ENCODE measurements at regions not wholly inside any gene's neighbourhood (a gene's known extent, or its start where the extent isn't known, plus 50 kb on each side); places are given as distances from the start of the nearest gene placed in this dataset.

DNA sequence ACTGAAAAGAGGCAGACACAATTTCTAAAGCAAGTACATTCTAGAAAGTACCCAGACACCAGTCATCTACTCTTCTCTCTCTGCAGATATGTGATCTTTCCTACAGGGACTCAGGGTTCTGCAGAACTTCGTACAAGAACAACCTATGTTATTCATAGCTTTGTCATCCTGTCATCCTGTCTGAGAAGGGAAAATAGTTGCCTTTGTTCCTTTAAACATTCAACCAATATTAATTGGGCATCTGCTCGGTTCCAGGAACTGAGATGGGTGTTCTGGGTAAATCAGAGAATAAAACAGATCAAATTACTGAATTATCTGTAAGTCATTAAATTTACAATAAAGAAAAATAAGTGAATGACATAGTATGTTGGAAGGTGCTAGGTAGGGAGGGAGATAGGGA lies 504.9 kb downstream of the MATN1 start:
- TF ChIP-seq FOXJ3 (CRISPR knock-in tag; IDR thresholded peaks at IDR 0.05; ENCODE audit: borderline replicate concordance) = no peak
- no peak for TF ChIP-seq EZH2 (conservative IDR thresholded peaks at IDR 0.05; ENCODE audit: low read depth, low read length)
- TF ChIP-seq, protein P1, sequence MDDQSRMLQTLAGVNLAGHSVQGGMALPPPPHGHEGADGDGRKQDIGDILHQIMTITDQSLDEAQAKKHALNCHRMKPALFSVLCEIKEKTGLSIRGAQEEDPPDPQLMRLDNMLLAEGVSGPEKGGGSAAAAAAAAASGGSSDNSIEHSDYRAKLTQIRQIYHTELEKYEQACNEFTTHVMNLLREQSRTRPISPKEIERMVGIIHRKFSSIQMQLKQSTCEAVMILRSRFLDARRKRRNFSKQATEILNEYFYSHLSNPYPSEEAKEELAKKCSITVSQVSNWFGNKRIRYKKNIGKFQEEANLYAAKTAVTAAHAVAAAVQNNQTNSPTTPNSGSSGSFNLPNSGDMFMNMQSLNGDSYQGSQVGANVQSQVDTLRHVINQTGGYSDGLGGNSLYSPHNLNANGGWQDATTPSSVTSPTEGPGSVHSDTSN (CRISPR knock-in tag; IDR thresholded peaks at IDR 0.05; ENCODE audit: borderline replicate concordance) = no peak
- no peak for TF ChIP-seq CHCHD3 (CRISPR knock-in tag; IDR thresholded peaks at IDR 0.05)
- TF ChIP-seq, protein P2, sequence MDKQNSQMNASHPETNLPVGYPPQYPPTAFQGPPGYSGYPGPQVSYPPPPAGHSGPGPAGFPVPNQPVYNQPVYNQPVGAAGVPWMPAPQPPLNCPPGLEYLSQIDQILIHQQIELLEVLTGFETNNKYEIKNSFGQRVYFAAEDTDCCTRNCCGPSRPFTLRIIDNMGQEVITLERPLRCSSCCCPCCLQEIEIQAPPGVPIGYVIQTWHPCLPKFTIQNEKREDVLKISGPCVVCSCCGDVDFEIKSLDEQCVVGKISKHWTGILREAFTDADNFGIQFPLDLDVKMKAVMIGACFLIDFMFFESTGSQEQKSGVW (CRISPR knock-in tag; IDR thresholded peaks at IDR 0.05; ENCODE audit: borderline replicate concordance) = no peak
- TF ChIP-seq RFX3 (CRISPR knock-in tag; IDR thresholded peaks at IDR 0.05) = no peak
- TF ChIP-seq, protein P3, sequence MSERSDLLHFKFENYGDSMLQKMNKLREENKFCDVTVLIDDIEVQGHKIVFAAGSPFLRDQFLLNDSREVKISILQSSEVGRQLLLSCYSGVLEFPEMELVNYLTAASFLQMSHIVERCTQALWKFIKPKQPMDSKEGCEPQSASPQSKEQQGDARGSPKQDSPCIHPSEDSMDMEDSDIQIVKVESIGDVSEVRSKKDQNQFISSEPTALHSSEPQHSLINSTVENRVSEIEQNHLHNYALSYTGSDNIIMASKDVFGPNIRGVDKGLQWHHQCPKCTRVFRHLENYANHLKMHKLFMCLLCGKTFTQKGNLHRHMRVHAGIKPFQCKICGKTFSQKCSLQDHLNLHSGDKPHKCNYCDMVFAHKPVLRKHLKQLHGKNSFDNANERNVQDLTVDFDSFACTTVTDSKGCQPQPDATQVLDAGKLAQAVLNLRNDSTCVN (CRISPR knock-in tag; IDR thresholded peaks at IDR 0.05; ENCODE audit: borderline replicate concordance) = no peak
- no peak for TF ChIP-seq TMF1 (CRISPR knock-in tag; IDR thresholded peaks at IDR 0.05; ENCODE audit: low read depth)
- TF ChIP-seq, protein P4, sequence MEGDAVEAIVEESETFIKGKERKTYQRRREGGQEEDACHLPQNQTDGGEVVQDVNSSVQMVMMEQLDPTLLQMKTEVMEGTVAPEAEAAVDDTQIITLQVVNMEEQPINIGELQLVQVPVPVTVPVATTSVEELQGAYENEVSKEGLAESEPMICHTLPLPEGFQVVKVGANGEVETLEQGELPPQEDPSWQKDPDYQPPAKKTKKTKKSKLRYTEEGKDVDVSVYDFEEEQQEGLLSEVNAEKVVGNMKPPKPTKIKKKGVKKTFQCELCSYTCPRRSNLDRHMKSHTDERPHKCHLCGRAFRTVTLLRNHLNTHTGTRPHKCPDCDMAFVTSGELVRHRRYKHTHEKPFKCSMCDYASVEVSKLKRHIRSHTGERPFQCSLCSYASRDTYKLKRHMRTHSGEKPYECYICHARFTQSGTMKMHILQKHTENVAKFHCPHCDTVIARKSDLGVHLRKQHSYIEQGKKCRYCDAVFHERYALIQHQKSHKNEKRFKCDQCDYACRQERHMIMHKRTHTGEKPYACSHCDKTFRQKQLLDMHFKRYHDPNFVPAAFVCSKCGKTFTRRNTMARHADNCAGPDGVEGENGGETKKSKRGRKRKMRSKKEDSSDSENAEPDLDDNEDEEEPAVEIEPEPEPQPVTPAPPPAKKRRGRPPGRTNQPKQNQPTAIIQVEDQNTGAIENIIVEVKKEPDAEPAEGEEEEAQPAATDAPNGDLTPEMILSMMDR (CRISPR knock-in tag; IDR thresholded peaks at IDR 0.05) = no peak
- no peak for TF ChIP-seq PRDM10 (CRISPR knock-in tag; IDR thresholded peaks at IDR 0.05; ENCODE audit: low read depth)
- TF ChIP-seq CBX5 (CRISPR knock-in tag; IDR thresholded peaks at IDR 0.05; ENCODE audit: borderline replicate concordance) = no peak
